ENCODE measurements at regions not wholly inside any gene's neighbourhood (a gene's known extent, or its start where the extent isn't known, plus 50 kb on each side); places are given as distances from the start of the nearest gene placed in this dataset.

GRCh38 chr1:4117196-4117595 lies 217.1 kb upstream of the C1orf174 start:
- Mint-ChIP-seq H3K9me3 (peaks cover 76% of the 10 kb centered on the region), H3K27ac (no peak overlapping the region), H3K36me3 (ENCODE audit: low read depth) (peaks cover 5% of the 10 kb centered on the region; the same call in 1 of the 2 replicates), H3K4me1 (ENCODE audit: low read depth) (no peaks in the 10 kb centered on the region), H3K27me3 (ENCODE audit: insufficient read depth) (no peaks in the 10 kb centered on the region), H3K4me3 (no peak overlapping the region)
- no peak for TF ChIP-seq CTCF (IDR thresholded peaks at IDR 0.05)
- DNase-seq, result no peak

- Mint-ChIP-seq H3K9me3 (peaks cover 69% of the 10 kb centered on the region), H3K4me3 (no peak overlapping the region), H3K36me3 (ENCODE audit: low read depth) (peaks cover 5% of the 10 kb centered on the region; the same call in 1 of the 2 replicates), H3K4me1 (ENCODE audit: low read depth) (no peaks in the 10 kb centered on the region), H3K27me3 (ENCODE audit: insufficient read depth) (no peaks in the 10 kb centered on the region), H3K27ac (no peak overlapping the region)
- TF ChIP-seq CTCF (IDR thresholded peaks at IDR 0.05), result no peak
- no peak for DNase-seq
These were observed 218.9 kb upstream of the C1orf174 start for GRCh38 chr1:4118746-4119515.

GRCh38 chr1:4119516-4120220 lies 219.6 kb upstream of the C1orf174 start:
- no peak for TF ChIP-seq CTCF (IDR thresholded peaks at IDR 0.05)
- H3K27ac Mint-ChIP-seq, result no peak overlapping the region
- DNase-seq, result no peak
- no peaks in the 10 kb centered on the region for H3K27me3 Mint-ChIP-seq (ENCODE audit: insufficient read depth)
- H3K36me3 Mint-ChIP-seq (ENCODE audit: low read depth), result peaks cover 5% of the 10 kb centered on the region; the same call in 1 of the 2 replicates
- peaks cover 65% of the 10 kb centered on the region for H3K9me3 Mint-ChIP-seq
- H3K4me1 Mint-ChIP-seq (ENCODE audit: low read depth), result no peaks in the 10 kb centered on the region
- H3K4me3 Mint-ChIP-seq, result no peak overlapping the region

- Mint-ChIP-seq H3K27ac (no peak overlapping the region), H3K4me3 (no peak overlapping the region), H3K36me3 (ENCODE audit: low read depth) (peaks cover 5% of the 10 kb centered on the region; the same call in 1 of the 2 replicates), H3K9me3 (peaks cover 71% of the 10 kb centered on the region), H3K4me1 (ENCODE audit: low read depth) (no peaks in the 10 kb centered on the region), H3K27me3 (ENCODE audit: insufficient read depth) (no peaks in the 10 kb centered on the region)
- DNase-seq, result no peak
- TF ChIP-seq CTCF (IDR thresholded peaks at IDR 0.05), result no peak
These were observed 220.7 kb upstream of the C1orf174 start for GRCh38 chr1:4120557-4121292.

GRCh38 chr1:4121293-4121684 lies 221.2 kb upstream of the C1orf174 start:
- no peak for TF ChIP-seq CTCF (IDR thresholded peaks at IDR 0.05)
- no peaks in the 10 kb centered on the region for H3K4me1 Mint-ChIP-seq (ENCODE audit: low read depth)
- H3K27me3 Mint-ChIP-seq (ENCODE audit: insufficient read depth), result no peaks in the 10 kb centered on the region
- no peak overlapping the region for H3K4me3 Mint-ChIP-seq
- DNase-seq, result no peak
- peaks cover 74% of the 10 kb centered on the region for H3K9me3 Mint-ChIP-seq
- no peak overlapping the region for H3K27ac Mint-ChIP-seq
- peaks cover 5% of the 10 kb centered on the region; the same call in 1 of the 2 replicates for H3K36me3 Mint-ChIP-seq (ENCODE audit: low read depth)
